HL-60 (cell line): ENCODE measurements at regions not wholly inside any gene's neighbourhood (a gene's known extent, or its start where the extent isn't known, plus 50 kb on each side); places are given as distances from the start of the nearest gene placed in this dataset.

Experiments
- DNase-seq, 2 experiments: peaks; one replicate each; pipeline ENCODE4 v3.0.0-alpha.2; 2010 to 2020; ENCODE audit warnings: low read depth in 1 of 2, low spot score in 1 of 2
- H3K27ac ChIP-seq: fragments of 250-450 bp; sonication (Bioruptor Pico); replicated peaks from 2 replicates; pipeline ENCODE4 v1.5.1; 2020; ENCODE audit warnings: mild to moderate bottlenecking, moderate library complexity
- H3K27me3 ChIP-seq: fragments of 250-450 bp; sonication (Bioruptor Pico); 2 replicates; pipeline ENCODE4 v1.5.1; 2021; ENCODE audit warnings: mild to moderate bottlenecking, moderate library complexity; ENCODE audit not compliant: insufficient read depth, poor library complexity, severe bottlenecking
- H3K4me3 ChIP-seq: replicated peaks from 2 replicates; pipeline ENCODE4 v1.5.1; 2011; ENCODE audit warnings: mild to moderate bottlenecking, control low read depth, low read length; ENCODE audit not compliant: insufficient read depth
- CTCF ChIP-seq: IDR thresholded peaks from one replicate; pipeline ENCODE4 v1.5.1; 2011; ENCODE audit warnings: low read length, control low read depth, inconsistent platforms; ENCODE audit not compliant: insufficient read depth
- GABPA ChIP-seq: IDR thresholded peaks from 2 replicates; pipeline ENCODE4 v1.6.1; 2012; ENCODE audit warnings: low read depth
- POLR2AphosphoS5 ChIP-seq: IDR thresholded peaks from 2 replicates; pipeline ENCODE4 v1.6.1; 2012; ENCODE audit warnings: low read depth
- REST ChIP-seq: IDR thresholded peaks from 2 replicates; pipeline ENCODE4 v1.6.1; 2012; ENCODE audit warnings: low read depth; ENCODE audit not compliant: insufficient replicate concordance
- SPI1 ChIP-seq: IDR thresholded peaks from 2 replicates; pipeline ENCODE4 v1.6.1; 2012; ENCODE audit warnings: low read depth, mild to moderate bottlenecking, borderline replicate concordance

- no peak for DNase-seq
- Histone ChIP-seq H3K27me3 (peaks cover 17% of the 10 kb centered on the region), H3K4me3 (no peak overlapping the region), H3K27ac (no peak overlapping the region)
- TF ChIP-seq REST (no peak), POLR2AphosphoS5 (no peak), GABPA (no peak), SPI1 (no peak), CTCF (no peak)
Measured at GRCh38 chr10:129039406-129040370, 427.4 kb upstream of the MGMT start.

- TF ChIP-seq SPI1, result no peak
- no peak for DNase-seq
- Histone ChIP-seq H3K4me3 (no peak overlapping the region), H3K27ac (no peak overlapping the region), H3K27me3 (peaks cover 12% of the 10 kb centered on the region)
Measured at GRCh38 chr10:129040377-129040776, 426.7 kb upstream of the MGMT start.

- Histone ChIP-seq H3K4me3 (no peak overlapping the region), H3K27ac (no peak overlapping the region), H3K27me3 (peaks cover 6% of the 10 kb centered on the region)
- TF ChIP-seq SPI1 (no peak), CTCF (no peak), REST (no peak), POLR2AphosphoS5 (no peak), GABPA (no peak)
- DNase-seq, result no peak
Measured at GRCh38 chr10:129041916-129042315, 425.1 kb upstream of the MGMT start.

- no peak for TF ChIP-seq CTCF
- no peak for TF ChIP-seq SPI1
- no peak for TF ChIP-seq GABPA
- no peak for TF ChIP-seq POLR2AphosphoS5
- no peak for DNase-seq
- H3K27me3 ChIP-seq, result peaks cover 6% of the 10 kb centered on the region
- no peak overlapping the region for H3K27ac ChIP-seq
- H3K4me3 ChIP-seq, result no peak overlapping the region
Measured at GRCh38 chr10:129042776-129043595, 424.1 kb upstream of the MGMT start.
